OCI-M2 (cell line): ENCODE measurements at regions not wholly inside any gene's neighbourhood (a gene's known extent, or its start where the extent isn't known, plus 50 kb on each side); places are given as distances from the start of the nearest gene placed in this dataset.

Experiments used
- DNase-seq: peaks from one replicate; lab custom pipeline; 2025; ENCODE audit not compliant: unreplicated experiment; lab: John Stamatoyannopoulos, UW

DNA sequence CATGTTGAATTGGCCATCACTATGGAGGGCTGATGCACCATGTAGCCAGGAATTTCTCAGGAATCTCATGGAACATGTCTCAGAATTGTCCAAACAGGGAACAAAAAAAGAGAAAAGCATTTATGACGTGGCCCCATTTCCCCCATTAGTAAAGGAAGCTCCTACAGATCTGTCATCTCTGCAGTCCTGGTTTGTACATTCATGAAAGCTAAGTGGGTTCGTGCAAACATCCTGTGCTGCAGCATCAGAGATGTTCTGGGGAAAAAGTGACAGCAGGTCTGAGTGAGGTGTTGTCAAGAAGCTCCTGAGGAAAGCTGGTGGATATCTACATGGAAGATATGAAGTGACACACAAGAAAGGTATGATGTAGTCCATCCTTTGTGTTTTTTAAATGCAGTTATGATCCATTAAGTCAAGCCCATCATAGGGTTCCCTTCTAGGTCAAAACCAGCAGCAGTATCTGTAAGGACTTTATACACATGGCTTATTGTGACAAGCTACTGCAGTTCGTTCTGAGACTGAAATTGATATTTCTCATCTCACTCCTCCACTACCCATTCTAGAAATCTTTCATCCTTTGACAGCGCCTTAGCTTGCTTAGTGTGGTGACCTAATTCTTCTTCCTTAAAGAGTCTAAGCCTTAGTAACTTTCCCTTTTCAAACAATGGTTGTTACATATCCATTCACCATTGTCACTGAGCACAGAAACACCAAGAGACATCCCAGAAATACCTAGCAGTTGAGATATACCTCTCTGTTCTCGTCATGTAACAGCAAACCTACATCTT, 200.0 kb upstream of the TCF21 start:
- no peak for DNase-seq

DNA sequence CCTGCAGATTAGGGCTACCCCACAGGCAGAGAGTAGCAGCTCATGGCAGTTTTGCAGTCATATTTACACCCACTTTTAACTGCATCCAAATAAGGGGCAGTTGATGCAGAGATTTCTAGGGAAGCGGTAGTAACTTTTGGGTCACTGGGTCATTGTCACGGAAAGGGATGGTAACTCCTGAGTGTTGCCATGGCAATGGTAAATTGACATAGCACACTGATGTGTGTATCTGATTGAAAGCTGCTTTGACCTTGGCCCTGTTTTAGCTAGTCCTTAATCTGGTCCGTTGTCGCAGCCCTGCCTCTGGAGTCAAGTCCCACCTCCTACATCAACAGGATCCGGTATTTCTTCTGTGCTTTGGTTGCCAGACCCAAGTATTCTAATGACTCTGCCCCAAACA, 199.1 kb upstream of the TCF21 start:
- DNase-seq, result no peak

DNA sequence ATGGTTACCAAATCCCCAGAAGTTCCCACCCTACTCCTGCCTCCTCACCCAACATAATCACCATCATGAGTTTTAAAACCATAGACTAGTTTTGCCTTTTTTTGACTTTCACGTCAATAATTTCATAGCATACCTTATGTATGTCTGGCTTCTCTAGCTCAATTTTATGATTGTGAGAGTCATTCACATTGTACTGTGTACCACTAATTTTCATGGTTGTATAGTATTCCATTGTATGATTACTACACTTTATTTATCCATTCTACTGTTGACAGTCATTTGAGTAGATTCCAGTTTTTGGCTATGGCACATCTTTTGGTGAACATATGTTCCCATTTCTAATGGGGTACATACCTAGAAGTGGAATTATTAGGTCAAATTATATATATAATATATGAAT, 195.3 kb upstream of the TCF21 start:
- DNase-seq, result no peak

GRCh38 chr6:133697185-133697584, 191.7 kb upstream of the TCF21 start:
- DNase-seq, result no peak

- DNase-seq, result no peak
These were observed 191.2 kb upstream of the TCF21 start for GRCh38 chr6:133697666-133698065.

DNA sequence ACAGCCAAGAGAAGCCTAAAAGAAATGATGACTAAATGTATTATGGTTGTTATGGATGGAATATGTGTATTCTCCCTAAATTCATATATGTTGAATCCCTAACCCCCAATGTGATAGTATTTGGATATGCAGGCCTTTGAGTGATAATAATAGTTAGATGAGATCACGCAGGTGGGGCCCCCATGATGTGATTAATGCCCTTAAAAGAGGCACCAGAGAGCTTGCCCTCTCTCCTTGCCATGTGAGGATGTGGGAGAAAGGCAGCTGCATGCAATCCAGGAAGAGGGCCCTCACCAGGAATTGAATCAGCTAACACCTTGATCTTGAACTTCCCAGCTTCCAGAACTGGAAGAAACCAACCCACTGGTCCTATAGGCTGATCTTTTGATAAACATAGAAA, 190.6 kb upstream of the TCF21 start:
- DNase-seq, result no peak

- no peak for DNase-seq
These were observed 189.1 kb upstream of the TCF21 start for GRCh38 chr6:133699741-133700385.

DNA sequence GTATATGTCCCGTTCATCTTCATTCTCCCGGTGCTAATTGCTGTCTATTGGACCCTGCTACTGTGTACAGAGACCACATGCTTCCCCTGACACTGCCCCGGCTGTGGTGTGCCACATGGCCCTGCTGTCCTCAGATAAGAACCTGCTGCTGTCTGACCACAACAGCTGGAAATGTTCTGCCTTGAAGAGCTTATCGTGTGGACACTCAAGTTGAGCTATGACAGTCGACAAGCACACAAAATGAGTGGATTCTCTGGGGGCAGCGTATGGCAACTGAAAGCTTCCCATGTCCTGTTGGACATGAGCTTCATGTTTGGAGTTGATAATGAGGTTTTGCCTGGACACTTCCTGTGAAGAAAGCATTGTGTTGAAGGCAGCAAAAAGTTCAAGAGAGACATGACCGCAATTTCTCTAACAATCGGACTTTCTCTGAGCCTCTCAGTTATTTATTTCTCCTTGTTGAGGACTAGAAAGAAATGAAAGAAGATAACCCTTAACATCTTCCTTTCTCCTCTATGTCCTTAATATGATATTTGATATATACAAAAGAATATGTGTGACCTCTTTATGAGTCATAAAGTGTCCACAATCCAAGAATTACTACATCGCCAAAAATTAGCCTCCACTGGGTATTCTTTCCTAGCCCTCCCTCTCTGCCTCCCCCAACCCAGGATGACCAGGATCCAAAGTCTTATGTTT, 187.1 kb upstream of the TCF21 start:
- DNase-seq, result peak; percentile 88

DNA sequence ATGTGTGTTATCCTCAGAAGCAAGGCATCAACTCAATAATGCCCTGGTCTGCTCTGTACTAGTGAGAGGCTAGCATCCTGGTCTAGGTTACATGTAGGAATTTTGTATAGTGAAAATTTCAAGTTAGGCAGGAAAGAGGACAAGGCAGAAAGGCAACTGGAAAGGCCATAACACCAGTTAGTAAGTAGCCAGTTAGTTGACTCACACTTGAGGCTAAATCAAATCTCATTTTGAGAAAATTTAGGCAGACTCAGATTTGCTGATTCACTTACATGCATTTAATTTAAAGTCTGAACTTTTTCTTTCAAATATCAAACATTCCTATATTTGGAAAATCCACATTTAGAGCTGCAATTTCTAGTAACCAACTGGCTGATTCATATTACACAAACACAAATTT, 184.5 kb upstream of the TCF21 start:
- DNase-seq, result no peak

GRCh38 chr6:133705066-133705465, 183.8 kb upstream of the TCF21 start:
- DNase-seq, result no peak

- no peak for DNase-seq
These were observed 183.2 kb upstream of the TCF21 start for GRCh38 chr6:133705731-133706130.

GRCh38 chr6:133707456-133707855, 181.5 kb upstream of the TCF21 start:
- no peak for DNase-seq

- DNase-seq, result no peak
These were observed 178.1 kb upstream of the TCF21 start for GRCh38 chr6:133710826-133711225.

GRCh38 chr6:133715270-133715669, 173.6 kb upstream of the TCF21 start:
- no peak for DNase-seq

DNA sequence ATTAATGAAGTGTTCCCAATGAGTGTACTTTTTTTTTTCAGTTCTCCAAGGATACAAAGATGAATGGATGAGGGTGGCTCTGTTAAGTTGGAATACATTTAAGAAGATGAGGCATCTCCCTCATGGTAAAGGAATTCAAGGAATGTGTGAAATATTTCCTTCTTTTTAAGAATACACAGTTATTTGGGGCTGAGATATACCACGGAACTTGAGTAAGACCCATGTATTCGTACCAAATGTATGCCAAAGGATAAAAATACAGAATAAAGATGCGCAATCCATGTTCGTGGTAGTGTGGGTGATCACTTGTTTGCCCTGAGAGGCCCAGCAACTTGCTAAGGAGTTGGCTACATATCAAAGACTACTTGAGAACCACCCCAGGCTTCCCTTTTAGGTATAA, 164.2 kb upstream of the TCF21 start:
- DNase-seq, result no peak

- no peak for DNase-seq
These were observed 162.7 kb upstream of the TCF21 start for GRCh38 chr6:133726188-133726587.

DNA sequence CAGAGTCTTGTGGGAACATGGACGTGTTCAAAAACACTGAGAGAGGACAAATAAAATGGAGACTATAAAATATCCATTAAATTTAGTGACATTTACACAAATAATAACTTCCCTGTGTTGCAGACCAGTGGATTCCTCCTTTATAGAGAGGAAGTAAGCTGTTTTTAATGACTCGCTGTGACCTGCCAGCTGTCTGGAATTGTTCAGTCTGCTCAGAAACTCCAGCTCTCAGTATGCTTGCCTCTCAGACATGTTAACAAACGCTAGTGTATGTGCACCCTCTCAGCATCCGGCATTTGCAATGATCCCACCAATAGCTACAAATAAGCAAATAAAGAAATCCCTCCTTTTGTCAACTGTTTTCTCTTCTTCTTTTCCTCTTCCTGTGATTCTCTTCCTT, 158.0 kb upstream of the TCF21 start:
- no peak for DNase-seq

DNA sequence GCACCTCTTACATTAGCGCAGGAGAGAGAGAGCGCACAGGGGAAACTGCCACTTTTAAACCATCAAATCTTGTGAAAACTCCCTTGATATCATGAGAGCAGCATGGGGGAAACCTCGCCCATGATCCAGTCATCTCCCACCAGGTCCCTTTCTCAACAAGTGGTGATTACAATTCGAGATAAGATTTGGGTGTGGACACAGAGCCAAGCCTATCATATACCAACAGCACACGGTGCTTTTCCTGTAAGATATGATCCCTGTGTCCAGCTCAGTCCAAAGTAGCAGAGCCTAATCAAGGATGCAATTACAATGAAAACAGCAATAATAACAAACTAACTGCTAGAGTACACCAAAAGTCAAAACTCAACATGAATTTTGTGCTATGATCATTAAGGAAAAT, 148.7 kb upstream of the TCF21 start:
- DNase-seq, result no peak

DNA sequence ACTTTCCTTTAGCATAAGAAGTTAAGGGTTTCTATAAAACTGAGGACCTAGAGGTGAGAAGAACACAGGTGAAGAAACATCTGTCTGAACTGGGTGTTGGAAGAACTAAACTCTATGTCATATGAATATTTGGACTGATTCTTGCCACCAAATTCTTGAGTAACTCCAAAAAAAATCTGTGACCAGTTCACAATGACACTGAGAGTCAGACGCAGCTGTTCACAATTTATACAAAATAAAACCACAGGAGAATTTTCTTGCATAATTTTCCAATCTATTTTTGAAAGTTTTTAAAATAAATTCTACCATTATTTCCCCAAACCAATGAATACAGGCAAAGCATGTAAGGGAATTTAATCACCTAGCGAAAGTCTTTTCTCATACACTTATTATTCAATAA, 148.1 kb upstream of the TCF21 start:
- DNase-seq, result no peak

GRCh38 chr6:133741375-133741861, 147.5 kb upstream of the TCF21 start:
- no peak for DNase-seq

- DNase-seq, result no peak
These were observed 145.3 kb upstream of the TCF21 start for GRCh38 chr6:133743621-133744020.

DNA sequence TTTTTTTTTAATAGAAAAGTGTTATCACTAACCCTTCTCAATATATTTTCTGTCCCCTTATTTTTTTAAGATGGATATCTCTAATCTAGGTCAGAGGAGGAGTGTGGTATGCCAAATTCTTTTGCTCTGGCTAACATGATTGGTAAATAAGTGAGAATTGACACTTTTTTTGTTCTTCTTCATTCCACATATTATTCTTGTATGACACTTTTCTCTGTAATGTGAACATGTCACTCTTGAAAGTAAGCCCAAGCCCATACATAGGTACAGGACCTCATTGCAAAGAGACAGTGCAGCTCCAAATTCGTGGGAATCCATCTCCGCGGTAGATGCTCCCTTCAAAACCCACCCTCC, 142.5 kb upstream of the TCF21 start:
- no peak for DNase-seq
